Neural crest cell (in vitro differentiated cells): ENCODE measurements at regions not wholly inside any gene's neighbourhood (a gene's known extent, or its start where the extent isn't known, plus 50 kb on each side); places are given as distances from the start of the nearest gene placed in this dataset.

ENCODE experiments used
- DNase-seq: peaks from one replicate; pipeline ENCODE4 v3.0.0; 2021; ENCODE audit warnings: low read depth, mixed read lengths, low spot score
- H3K27ac Mint-ChIP-seq: one replicate; pipeline ENCODE4 v1.8.0; 2021; ENCODE audit warnings: mild to moderate bottlenecking, mixed read lengths; ENCODE audit not compliant: unreplicated experiment
- H3K27me3 Mint-ChIP-seq: 2 replicates; pipeline ENCODE4 v1.8.0; 2021; ENCODE audit warnings: low read depth, mild to moderate bottlenecking, mixed read lengths
- H3K36me3 Mint-ChIP-seq: 2 replicates; pipeline ENCODE4 v1.8.0; 2021; ENCODE audit warnings: low read depth, mild to moderate bottlenecking, mixed read lengths
- H3K4me1 Mint-ChIP-seq: 2 replicates; pipeline ENCODE4 v1.8.0; 2021; ENCODE audit warnings: mixed read lengths
- H3K4me3 Mint-ChIP-seq: one replicate; pipeline ENCODE4 v1.8.0; 2021; ENCODE audit warnings: mild to moderate bottlenecking, mixed read lengths
- H3K9me3 Mint-ChIP-seq: 2 replicates; pipeline ENCODE4 v1.8.0; 2021; ENCODE audit warnings: mixed read lengths
- TF ChIP-seq, protein P1 (sequence below): fragments of 200-600 bp; sonication (generic); conservative IDR thresholded peaks from 2 replicates; pipeline ENCODE4 v1.5.0; 2021; ENCODE audit warnings: antibody characterized with exemption, mild to moderate bottlenecking

DNA sequence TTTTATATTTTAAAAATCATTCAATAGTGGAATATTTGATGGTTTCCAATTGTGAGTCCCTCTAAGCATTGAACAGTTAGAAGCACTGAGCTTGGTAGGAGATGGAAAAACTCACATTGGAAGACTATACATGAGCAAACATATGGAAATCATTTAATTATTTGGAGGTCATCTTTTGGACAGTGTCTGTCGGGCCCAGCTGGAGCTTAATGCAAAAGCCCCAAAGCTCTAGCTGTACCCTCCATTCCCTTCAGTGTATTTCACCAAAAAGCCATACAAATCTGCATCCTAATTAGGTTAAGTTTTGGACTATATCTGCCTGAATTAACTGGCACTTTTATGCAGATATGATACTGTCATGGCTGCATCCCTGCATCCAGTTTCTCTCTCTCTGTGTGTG, 365.7 kb downstream of the FLRT2 start:
- Mint-ChIP-seq H3K36me3 (no peaks in the 10 kb centered on the region), H3K27ac (no peak overlapping the region), H3K4me1 (no peaks in the 10 kb centered on the region), H3K9me3 (no peaks in the 10 kb centered on the region), H3K4me3 (no peak overlapping the region), H3K27me3 (no peaks in the 10 kb centered on the region)
- TF ChIP-seq, protein P1, sequence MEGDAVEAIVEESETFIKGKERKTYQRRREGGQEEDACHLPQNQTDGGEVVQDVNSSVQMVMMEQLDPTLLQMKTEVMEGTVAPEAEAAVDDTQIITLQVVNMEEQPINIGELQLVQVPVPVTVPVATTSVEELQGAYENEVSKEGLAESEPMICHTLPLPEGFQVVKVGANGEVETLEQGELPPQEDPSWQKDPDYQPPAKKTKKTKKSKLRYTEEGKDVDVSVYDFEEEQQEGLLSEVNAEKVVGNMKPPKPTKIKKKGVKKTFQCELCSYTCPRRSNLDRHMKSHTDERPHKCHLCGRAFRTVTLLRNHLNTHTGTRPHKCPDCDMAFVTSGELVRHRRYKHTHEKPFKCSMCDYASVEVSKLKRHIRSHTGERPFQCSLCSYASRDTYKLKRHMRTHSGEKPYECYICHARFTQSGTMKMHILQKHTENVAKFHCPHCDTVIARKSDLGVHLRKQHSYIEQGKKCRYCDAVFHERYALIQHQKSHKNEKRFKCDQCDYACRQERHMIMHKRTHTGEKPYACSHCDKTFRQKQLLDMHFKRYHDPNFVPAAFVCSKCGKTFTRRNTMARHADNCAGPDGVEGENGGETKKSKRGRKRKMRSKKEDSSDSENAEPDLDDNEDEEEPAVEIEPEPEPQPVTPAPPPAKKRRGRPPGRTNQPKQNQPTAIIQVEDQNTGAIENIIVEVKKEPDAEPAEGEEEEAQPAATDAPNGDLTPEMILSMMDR = no peak
- no peak for DNase-seq

DNA sequence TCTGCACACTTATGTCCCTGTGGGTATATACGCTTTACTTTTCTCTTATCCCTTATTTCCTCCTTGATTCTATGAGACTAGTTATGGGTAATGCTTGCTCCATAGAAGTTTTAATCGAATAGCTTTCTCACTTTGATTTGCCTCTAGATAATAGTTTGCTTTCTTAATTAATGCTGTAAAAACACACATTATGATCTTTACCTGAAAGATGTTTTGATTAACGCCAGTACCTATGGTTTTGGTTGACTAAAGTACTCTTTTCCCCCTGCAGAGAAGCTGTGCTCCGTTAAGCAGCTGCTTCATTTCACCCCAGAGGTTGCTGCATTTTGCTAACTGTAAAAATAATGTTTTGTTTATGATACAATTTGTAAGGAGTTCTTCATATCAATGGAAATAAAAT, 362.3 kb downstream of the FLRT2 start:
- TF ChIP-seq, protein P1 = no peak
- Mint-ChIP-seq H3K9me3 (no peaks in the 10 kb centered on the region), H3K27ac (no peak overlapping the region), H3K4me3 (no peak overlapping the region), H3K36me3 (no peaks in the 10 kb centered on the region), H3K27me3 (no peaks in the 10 kb centered on the region), H3K4me1 (no peaks in the 10 kb centered on the region)
- no peak for DNase-seq

DNA sequence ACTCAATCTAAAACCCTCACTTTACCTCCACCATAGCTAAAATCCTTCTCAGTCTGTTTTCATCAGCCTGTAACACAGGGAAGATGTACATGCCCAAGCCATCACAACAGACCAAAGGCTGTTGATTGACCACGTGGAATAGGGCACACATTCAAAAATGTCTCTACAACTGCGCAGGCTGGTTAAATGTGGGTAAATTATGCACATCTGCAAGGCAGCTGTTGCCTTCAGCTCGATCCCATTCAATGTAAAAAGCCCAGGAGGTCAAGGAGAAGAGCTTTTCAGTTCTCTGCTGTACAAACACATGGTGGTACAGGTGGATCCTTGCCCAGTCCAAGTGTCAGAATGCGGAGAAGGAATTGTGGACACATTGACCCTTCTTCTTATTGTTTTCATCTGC, 354.0 kb downstream of the FLRT2 start:
- Mint-ChIP-seq H3K27ac (no peak overlapping the region), H3K9me3 (no peaks in the 10 kb centered on the region), H3K27me3 (no peaks in the 10 kb centered on the region), H3K36me3 (no peaks in the 10 kb centered on the region), H3K4me1 (peaks cover 4% of the 10 kb centered on the region), H3K4me3 (no peak overlapping the region)
- TF ChIP-seq, protein P1 = no peak
- no peak for DNase-seq

DNA sequence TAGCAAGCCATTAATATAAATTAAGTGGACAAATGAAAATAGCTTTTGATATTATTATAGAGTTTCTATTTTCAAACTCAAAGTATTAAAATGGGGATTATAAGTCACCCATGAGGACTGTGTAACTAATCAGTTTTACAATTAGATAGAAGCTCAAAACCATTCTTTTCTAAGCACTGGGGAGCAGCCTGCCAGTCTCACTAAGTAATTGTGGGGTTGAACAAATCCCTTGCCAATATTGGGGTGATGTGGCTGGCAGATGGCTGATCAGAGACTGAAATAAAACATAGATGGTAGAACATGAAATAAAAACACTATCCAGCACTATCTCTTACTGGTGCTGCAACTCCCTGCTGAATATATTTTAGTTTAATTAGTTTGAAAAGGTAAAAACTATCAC, 353.2 kb downstream of the FLRT2 start:
- TF ChIP-seq, protein P1 = no peak
- Mint-ChIP-seq H3K27ac (no peak overlapping the region), H3K36me3 (no peaks in the 10 kb centered on the region), H3K4me3 (no peak overlapping the region), H3K4me1 (peaks cover 4% of the 10 kb centered on the region), H3K27me3 (no peaks in the 10 kb centered on the region), H3K9me3 (no peaks in the 10 kb centered on the region)
- DNase-seq = no peak

DNA sequence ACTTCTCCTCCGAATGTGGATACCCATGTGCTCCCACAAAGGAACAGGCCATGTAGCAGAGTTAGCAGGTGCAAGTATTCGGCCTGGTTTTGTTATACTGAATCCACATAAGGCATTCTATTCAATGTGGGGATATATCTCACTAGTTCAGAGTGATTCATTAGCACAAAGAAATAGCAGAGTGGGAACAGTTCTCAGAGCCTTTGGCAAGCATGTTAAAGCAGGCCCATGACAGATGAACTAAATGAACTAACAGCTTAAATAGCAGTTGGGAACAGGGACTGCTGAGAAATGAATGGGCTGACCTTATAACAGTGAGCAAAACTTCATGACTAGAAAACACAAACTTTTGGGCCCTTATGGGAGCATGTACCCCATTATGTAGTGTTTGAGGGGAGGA, 352.0 kb downstream of the FLRT2 start:
- peaks cover 4% of the 10 kb centered on the region for H3K4me1 Mint-ChIP-seq
- no peaks in the 10 kb centered on the region for H3K9me3 Mint-ChIP-seq
- no peaks in the 10 kb centered on the region for H3K27me3 Mint-ChIP-seq
- H3K4me3 Mint-ChIP-seq = no peak overlapping the region
- TF ChIP-seq, protein P1 = no peak
- DNase-seq = no peak
- H3K36me3 Mint-ChIP-seq = no peaks in the 10 kb centered on the region
- no peak overlapping the region for H3K27ac Mint-ChIP-seq

DNA sequence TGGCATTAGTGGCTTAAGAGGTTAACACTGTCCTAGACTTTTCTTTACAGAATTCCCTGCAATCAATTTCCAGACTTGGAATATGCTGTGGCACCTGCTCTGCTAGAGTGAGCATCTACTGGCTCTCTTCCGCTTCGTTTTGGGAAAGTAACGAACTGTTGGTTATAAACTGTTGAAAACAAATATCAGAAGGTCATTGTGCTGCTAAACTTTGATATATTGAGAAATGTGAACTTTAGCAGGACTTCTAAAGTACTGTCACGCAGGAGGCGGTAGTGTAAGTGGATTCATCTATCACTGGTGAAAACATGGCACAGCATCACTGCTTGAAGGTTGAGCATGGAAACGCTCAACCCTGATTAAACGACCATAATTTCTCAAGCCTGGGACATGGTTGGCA, 348.9 kb downstream of the FLRT2 start:
- TF ChIP-seq, protein P1 = no peak
- Mint-ChIP-seq H3K36me3 (no peaks in the 10 kb centered on the region), H3K4me3 (no peak overlapping the region), H3K27me3 (no peaks in the 10 kb centered on the region), H3K27ac (no peak overlapping the region), H3K4me1 (peaks cover 1% of the 10 kb centered on the region), H3K9me3 (no peaks in the 10 kb centered on the region)
- DNase-seq = no peak
